Omental fat pad (tissue), 3 donors: ENCODE measurements at regions not wholly inside any gene's neighbourhood (a gene's known extent, or its start where the extent isn't known, plus 50 kb on each side); places are given as distances from the start of the nearest gene placed in this dataset. TPM values are rescaled to one million over a fixed set of nuclear protein-coding genes. Genes with fewer than 3 reads are reported as not detected.

Experiments used
- ATAC-seq: fragments of 150-250 bp; one replicate; pipeline ENCODE4 v1.9.1; 2016; ENCODE audit warnings: mild to moderate bottlenecking, moderate library complexity; ENCODE audit not compliant: low FRiP score
- DNase-seq: peaks from one replicate; pipeline ENCODE4 v3.0.0-alpha.2; 2019; ENCODE audit warnings: low spot score
- CTCF ChIP-seq, 3 donors: fragments of 450-650 bp; IDR thresholded peaks; one replicate each; pipeline ENCODE4 v1.5.1; 2016 to 2017; ENCODE audit warnings: antibody characterized with exemption in 3 of 3, mild to moderate bottlenecking in 3 of 3, moderate library complexity in 2 of 3
- small RNA-seq: library from RNA; depleted of rRNA; stranded (forward); fragments of <200 nt; gene quantifications from one replicate; pipeline ENCODE3, GENCODE V24; 2016

- ATAC-seq (no peak), DNase-seq (no peak)
- no peak for TF ChIP-seq CTCF (IDR thresholded peaks at IDR 0.05)
These were observed 380.0 kb downstream of the LRFN5 start for GRCh38 chr14:41986700-41987099.

- DNase-seq = no peak
- TF ChIP-seq CTCF (IDR thresholded peaks at IDR 0.05) = no peak
- ATAC-seq = no peak
These were observed 379.5 kb downstream of the LRFN5 start for GRCh38 chr14:41986083-41986645.

GRCh38 chr14:41973178-41973577, 366.5 kb downstream of the LRFN5 start:
- TF ChIP-seq CTCF (IDR thresholded peaks at IDR 0.05) = no peak
- no peak for ATAC-seq
- DNase-seq = no peak

DNA sequence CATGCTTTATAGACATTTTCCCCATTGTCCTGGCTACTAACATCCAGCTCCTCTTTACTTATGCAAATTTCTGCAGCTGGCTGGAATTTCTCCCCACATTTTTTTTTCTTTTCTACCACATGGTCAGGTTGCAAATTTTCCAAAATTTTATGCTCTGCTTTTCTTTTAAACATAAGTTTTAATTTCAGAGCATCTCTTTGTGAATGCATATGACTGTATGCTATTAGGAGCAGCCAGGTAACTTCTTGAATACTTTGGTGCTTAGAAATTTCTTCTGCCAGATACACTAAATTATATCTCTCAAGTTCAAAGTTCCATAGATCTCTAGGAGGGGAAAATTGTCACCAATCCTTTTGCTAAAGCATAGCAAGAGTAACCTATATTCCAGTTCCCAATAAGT, 365.9 kb downstream of the LRFN5 start:
- no peak for ATAC-seq
- no peak for DNase-seq

GRCh38 chr14:41960281-41960680, 353.6 kb downstream of the LRFN5 start:
- no peak for TF ChIP-seq CTCF (IDR thresholded peaks at IDR 0.05)
- DNase-seq (no peak), ATAC-seq (no peak)

More for the DNA sequence above, 365.9 kb downstream of the LRFN5 start:
- TF ChIP-seq CTCF (IDR thresholded peaks at IDR 0.05) = no peak

- DNase-seq = no peak
- TF ChIP-seq CTCF (IDR thresholded peaks at IDR 0.05) = no peak
- ATAC-seq = no peak
These were observed 350.8 kb downstream of the LRFN5 start for GRCh38 chr14:41957459-41957858.

Small RNA genes lying in the stretch of these regions (small RNA-seq; reads per million reads assigned to genes)
- gene AL163153.1 (not detected), gene AL358913.1 (not detected), gene AL442163.3 (not detected)
